ENCODE measurements at regions not wholly inside any gene's neighbourhood (a gene's known extent, or its start where the extent isn't known, plus 50 kb on each side); places are given as distances from the start of the nearest gene placed in this dataset.

GRCh38 chr4:127103681-127104115, 529.1 kb upstream of the INTU start:
- TF ChIP-seq CTCF (IDR thresholded peaks at IDR 0.05) (no peak), POLR2AphosphoS5 (IDR thresholded peaks at IDR 0.05; ENCODE audit: insufficient read depth in 1 of 2, low read depth in 1 of 2) (no peak), POLR2A (IDR thresholded peaks at IDR 0.05) (no peak)
